ENCODE measurements at regions not wholly inside any gene's neighbourhood (a gene's known extent, or its start where the extent isn't known, plus 50 kb on each side); places are given as distances from the start of the nearest gene placed in this dataset.

DNA sequence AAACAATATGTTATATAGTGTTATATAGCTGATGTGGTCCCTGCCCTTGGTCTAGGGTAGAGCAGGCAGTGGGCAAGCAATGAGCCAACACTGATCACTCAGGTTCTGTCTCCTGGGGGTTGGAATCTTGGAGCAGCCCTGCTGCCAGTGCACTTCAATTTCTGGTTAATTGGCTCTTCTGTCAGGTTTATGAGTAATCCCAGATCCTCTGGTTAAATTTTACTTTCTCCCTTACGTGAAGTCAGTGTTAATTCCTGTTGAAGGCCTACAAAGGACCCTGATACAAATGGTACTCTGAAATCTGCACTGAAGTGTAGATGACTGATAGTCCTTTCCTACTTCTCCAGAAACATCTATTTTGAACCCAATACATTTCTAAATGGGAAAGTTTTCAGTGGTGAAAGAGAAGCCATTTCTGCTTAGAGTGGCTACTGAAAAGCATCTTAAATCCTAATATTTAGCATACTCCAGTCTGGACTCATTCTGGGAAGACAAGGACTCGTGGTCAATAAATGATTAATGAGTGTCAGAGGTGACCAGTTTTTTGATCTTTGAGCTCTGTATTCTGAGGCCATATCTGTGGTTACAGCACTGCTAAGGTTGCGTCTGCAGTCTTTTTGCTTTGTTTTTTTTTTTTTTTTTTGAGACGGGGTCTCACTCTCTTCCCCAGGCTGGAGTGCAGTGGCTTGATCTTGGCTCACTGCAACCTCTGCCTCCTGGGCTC lies 442.4 kb downstream of the KIF4B start:
- peaks cover 5% of the 10 kb centered on the region for H3K9me3 ChIP-seq (replicated peaks; ENCODE audit: control insufficient read depth, insufficient read depth, low read length)
- H3K4me2 ChIP-seq (ENCODE audit: insufficient read depth, low read length) = no peak overlapping the region
- H3K27ac ChIP-seq (ENCODE audit: insufficient read depth, low read depth, low read length) = no peak overlapping the region
- no peaks in the 10 kb centered on the region for H3K9me1 ChIP-seq (replicated peaks; ENCODE audit: control insufficient read depth, extremely low read depth, insufficient read depth, low read length)
- H3K9ac ChIP-seq (replicated peaks; ENCODE audit: extremely low read depth, insufficient read depth, low read length) = no peak overlapping the region
- H3K4me3 ChIP-seq (replicated peaks in 1 of 3; ENCODE audit: insufficient read depth in 1 of 3, low read depth in 1 of 3, low read length in 3 of 3) = no peak overlapping the region
- intact Hi-C loops (cut with micrococcal nuclease) (no loop called here), dilution Hi-C loops (cut with MboI; ENCODE audit: extremely low pct_ligation_motif_present, low sequenced_read_pairs) (no loop called here)
- FAIRE-seq (no peak), DNase-seq (ENCODE audit: low read depth, low spot score) (no peak)
- BruUV-seq (replicated peaks) = no TSS peak
- H3K36me3 ChIP-seq (ENCODE audit: control insufficient read depth in 2 of 2, extremely low read depth in 1 of 2, insufficient read depth in 2 of 2, low read length in 2 of 2) = no peaks in the 10 kb centered on the region
- ChIA-PET CTCF (no interaction called here), POLR2A (no interaction called here)
- no peak overlapping the region for H2AFZ ChIP-seq (ENCODE audit: low read depth, low read length)
- H4K20me1 ChIP-seq (replicated peaks; ENCODE audit: control insufficient read depth, extremely low read depth, insufficient read depth, low read length) = no peaks in the 10 kb centered on the region
- no peaks in the 10 kb centered on the region for H3K27me3 ChIP-seq (ENCODE audit: control insufficient read depth in 2 of 2, insufficient read depth in 2 of 2, low read length in 2 of 2)
- TF ChIP-seq EZH2 (IDR thresholded peaks at IDR 0.05; ENCODE audit: borderline replicate concordance, low read depth, low read length, severe bottlenecking) = no peak
- no peak for TF ChIP-seq POLR2AphosphoS5 (IDR thresholded peaks at IDR 0.05; ENCODE audit: insufficient read depth, low read depth, low read length)
- TF ChIP-seq, protein P1, sequence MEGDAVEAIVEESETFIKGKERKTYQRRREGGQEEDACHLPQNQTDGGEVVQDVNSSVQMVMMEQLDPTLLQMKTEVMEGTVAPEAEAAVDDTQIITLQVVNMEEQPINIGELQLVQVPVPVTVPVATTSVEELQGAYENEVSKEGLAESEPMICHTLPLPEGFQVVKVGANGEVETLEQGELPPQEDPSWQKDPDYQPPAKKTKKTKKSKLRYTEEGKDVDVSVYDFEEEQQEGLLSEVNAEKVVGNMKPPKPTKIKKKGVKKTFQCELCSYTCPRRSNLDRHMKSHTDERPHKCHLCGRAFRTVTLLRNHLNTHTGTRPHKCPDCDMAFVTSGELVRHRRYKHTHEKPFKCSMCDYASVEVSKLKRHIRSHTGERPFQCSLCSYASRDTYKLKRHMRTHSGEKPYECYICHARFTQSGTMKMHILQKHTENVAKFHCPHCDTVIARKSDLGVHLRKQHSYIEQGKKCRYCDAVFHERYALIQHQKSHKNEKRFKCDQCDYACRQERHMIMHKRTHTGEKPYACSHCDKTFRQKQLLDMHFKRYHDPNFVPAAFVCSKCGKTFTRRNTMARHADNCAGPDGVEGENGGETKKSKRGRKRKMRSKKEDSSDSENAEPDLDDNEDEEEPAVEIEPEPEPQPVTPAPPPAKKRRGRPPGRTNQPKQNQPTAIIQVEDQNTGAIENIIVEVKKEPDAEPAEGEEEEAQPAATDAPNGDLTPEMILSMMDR (IDR thresholded peaks at IDR 0.05; ENCODE audit: extremely low read depth in 1 of 2, insufficient read depth in 1 of 2, low read depth in 1 of 2, low read length in 2 of 2) = no peak
- no peak for TF ChIP-seq GATA2 (IDR thresholded peaks at IDR 0.05; ENCODE audit: insufficient read depth, insufficient read length, low read depth, low read length)
- TF ChIP-seq MYC (IDR thresholded peaks at IDR 0.05; ENCODE audit: low read depth, low read length) = no peak
- TF ChIP-seq JUN (IDR thresholded peaks at IDR 0.05; ENCODE audit: borderline replicate concordance, insufficient read depth, insufficient read length, low read depth) = no peak
- TF ChIP-seq POLR2A (IDR thresholded peaks at IDR 0.05; ENCODE audit: low read depth, low read length) = no peak
- no peak for TF ChIP-seq FOS (IDR thresholded peaks at IDR 0.05; ENCODE audit: borderline replicate concordance, insufficient read depth, low read length)
- TF ChIP-seq, protein P2, sequence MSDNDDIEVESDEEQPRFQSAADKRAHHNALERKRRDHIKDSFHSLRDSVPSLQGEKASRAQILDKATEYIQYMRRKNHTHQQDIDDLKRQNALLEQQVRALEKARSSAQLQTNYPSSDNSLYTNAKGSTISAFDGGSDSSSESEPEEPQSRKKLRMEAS (IDR thresholded peaks at IDR 0.05; ENCODE audit: insufficient read depth, insufficient read length) = no peak
- no peaks in the 10 kb centered on the region for H3K4me1 ChIP-seq (ENCODE audit: control insufficient read depth, extremely low read depth, insufficient read depth, low read length)
- H3K79me2 ChIP-seq (ENCODE audit: control insufficient read depth, insufficient read depth, low read length) = no peaks in the 10 kb centered on the region

All from endothelial cell of umbilical vein (primary cell).